HEK293 (cell line): ENCODE measurements at regions not wholly inside any gene's neighbourhood (a gene's known extent, or its start where the extent isn't known, plus 50 kb on each side); places are given as distances from the start of the nearest gene placed in this dataset.

Experiments used
- CTCF ChIA-PET: fragments of 350-600 bp; formaldehyde crosslinking; extraction: SDS; loops from one replicate; lab custom pipeline; 2021; ENCODE audit warnings: antibody characterized with exemption; lab: Yijun Ruan, JAX
- POLR2A ChIA-PET: fragments of 300-600 bp; formaldehyde crosslinking; extraction: SDS; loops from one replicate; lab custom pipeline; 2020; ENCODE audit warnings: antibody characterized with exemption, inconsistent platforms; lab: Yijun Ruan, JAX
- H3K27ac ChIP-seq: fragments of 200-500 bp; sonication (Bioruptor generic); 2 replicates; pipeline ENCODE4 v1.5.1; 2014; ENCODE audit warnings: low read depth, low read length, control low read depth, inconsistent platforms; ENCODE audit errors: extremely low read depth
- H3K36me3 ChIP-seq, 2 experiments: fragments of 200-500 bp in 1 of 2; sonication (Bioruptor generic) in 1 of 2; 1 replicate in 1 of 2; 2 replicates in 1 of 2; pipeline ENCODE4 v1.5.1; 2014 to 2017; ENCODE audit warnings: inconsistent platforms in 2 of 2, low read length in 2 of 2; ENCODE audit not compliant: control insufficient read depth in 2 of 2, insufficient read depth in 1 of 2
- H3K4me1 ChIP-seq: fragments of 200-500 bp; sonication (Bioruptor generic); 2 replicates; pipeline ENCODE4 v1.5.1; 2014; ENCODE audit warnings: mild to moderate bottlenecking, low read length, inconsistent platforms; ENCODE audit not compliant: control insufficient read depth, insufficient read depth
- H3K4me3 ChIP-seq: 2 replicates; pipeline ENCODE4 v1.5.1; 2011; ENCODE audit warnings: low read depth, mild to moderate bottlenecking, control low read depth, low read length, moderate library complexity
- H3K9me3 ChIP-seq: fragments of 200-500 bp; sonication (Bioruptor generic); 2 replicates; pipeline ENCODE4 v1.5.1; 2014; ENCODE audit warnings: low read depth, low read length, inconsistent platforms; ENCODE audit not compliant: control insufficient read depth, insufficient read depth
- OVOL3 ChIP-seq: fragments of 450-650 bp; formaldehyde crosslinking; IDR thresholded peaks from 2 replicates; pipeline ENCODE4 v1.5.1; 2016; ENCODE audit warnings: missing biosample characterization, missing genetic modification characterization
- SCRT1 ChIP-seq: fragments of 450-650 bp; formaldehyde crosslinking; IDR thresholded peaks from 2 replicates; pipeline ENCODE4 v1.5.1; 2016; ENCODE audit warnings: missing biosample characterization, missing genetic modification characterization, borderline replicate concordance
- SETDB1 ChIP-seq: IDR thresholded peaks from one replicate; pipeline ENCODE4 v1.6.1; 2017; ENCODE audit warnings: mild to moderate bottlenecking, low read length, moderate library complexity, mixed read lengths; ENCODE audit not compliant: insufficient read length
- TCF7L2 ChIP-seq: IDR thresholded peaks from 2 replicates; pipeline ENCODE4 v1.6.1; 2011; ENCODE audit warnings: low read depth, mild to moderate bottlenecking, inconsistent platforms, low read length, moderate library complexity, borderline replicate concordance
- TRIM28 ChIP-seq: IDR thresholded peaks from 2 replicates; pipeline ENCODE4 v1.6.1; 2011; ENCODE audit warnings: low read length, control low read depth, borderline replicate concordance
- ZBTB11 ChIP-seq: fragments of 450-650 bp; formaldehyde crosslinking; conservative IDR thresholded peaks from 2 replicates; pipeline ENCODE4 v1.5.1; 2016; ENCODE audit warnings: low read depth, missing biosample characterization, missing genetic modification characterization
- ZBTB17 ChIP-seq: fragments of 450-650 bp; formaldehyde crosslinking; IDR thresholded peaks from 2 replicates; pipeline ENCODE4 v1.5.1; 2016; ENCODE audit warnings: missing biosample characterization, missing genetic modification characterization
- ZNF132 ChIP-seq: fragments of 450-650 bp; formaldehyde crosslinking; IDR thresholded peaks from 2 replicates; pipeline ENCODE4 v1.5.1; 2017; ENCODE audit warnings: missing biosample characterization, missing genetic modification characterization, borderline replicate concordance
- ZNF274 ChIP-seq, 2 experiments: fragments of 200-500 bp in 1 of 2; fragments of 450-650 bp in 1 of 2; sonication (Bioruptor generic) in 1 of 2; formaldehyde crosslinking in 1 of 2; IDR thresholded peaks; 2 replicates each; pipeline versions ENCODE4 v1.5.1 to v1.6.1; 2014 to 2016; ENCODE audit warnings: borderline replicate concordance in 1 of 2, inconsistent platforms in 1 of 2, low read length in 1 of 2, missing biosample characterization in 1 of 2, missing genetic modification characterization in 1 of 2
- ZNF48 ChIP-seq: fragments of 450-650 bp; formaldehyde crosslinking; IDR thresholded peaks from 2 replicates; pipeline ENCODE4 v1.5.1; 2016; ENCODE audit warnings: missing biosample characterization, missing genetic modification characterization
- ZNF501 ChIP-seq: fragments of 450-650 bp; formaldehyde crosslinking; IDR thresholded peaks from 2 replicates; pipeline ENCODE4 v1.5.1; 2016; ENCODE audit warnings: missing biosample characterization, missing genetic modification characterization
- ZNF549 ChIP-seq: fragments of 450-650 bp; IDR thresholded peaks from 2 replicates; pipeline ENCODE4 v1.5.1; 2018; ENCODE audit warnings: missing biosample characterization, missing genetic modification characterization, mild to moderate bottlenecking, inconsistent platforms, moderate library complexity
- ZNF558 ChIP-seq: fragments of 450-650 bp; formaldehyde crosslinking; IDR thresholded peaks from 2 replicates; pipeline ENCODE4 v1.5.1; 2016; ENCODE audit warnings: missing biosample characterization, missing genetic modification characterization
- ZNF585B ChIP-seq: fragments of 450-650 bp; formaldehyde crosslinking; IDR thresholded peaks from 2 replicates; pipeline ENCODE4 v1.5.1; 2016; ENCODE audit warnings: missing biosample characterization, missing genetic modification characterization
- ZNF623 ChIP-seq: fragments of 450-650 bp; formaldehyde crosslinking; IDR thresholded peaks from 2 replicates; pipeline ENCODE4 v1.5.1; 2016; ENCODE audit warnings: missing biosample characterization, missing genetic modification characterization
- ZNF654 ChIP-seq: fragments of 450-650 bp; formaldehyde crosslinking; IDR thresholded peaks from 2 replicates; pipeline ENCODE4 v1.5.1; 2016; ENCODE audit warnings: low read depth, missing biosample characterization, missing genetic modification characterization
- ZNF76 ChIP-seq: fragments of 450-650 bp; formaldehyde crosslinking; IDR thresholded peaks from 2 replicates; pipeline ENCODE4; 2016; ENCODE audit warnings: low read depth, missing biosample characterization, missing genetic modification characterization, borderline replicate concordance
- ZNF776 ChIP-seq: fragments of 450-650 bp; formaldehyde crosslinking; IDR thresholded peaks from 2 replicates; pipeline ENCODE4 v1.5.0; 2017; ENCODE audit warnings: missing biosample characterization, missing genetic modification characterization, borderline replicate concordance
- ZNF791 ChIP-seq: fragments of 450-650 bp; formaldehyde crosslinking; IDR thresholded peaks from 2 replicates; pipeline ENCODE4 v1.5.1; 2016; ENCODE audit warnings: missing biosample characterization, missing genetic modification characterization
- ZSCAN4 ChIP-seq: fragments of 450-650 bp; formaldehyde crosslinking; IDR thresholded peaks from 2 replicates; pipeline ENCODE4 v1.5.1; 2017; ENCODE audit warnings: missing biosample characterization, missing genetic modification characterization

GRCh38 chr2:107556038-107556627 lies 270.6 kb upstream of the RGPD4 start:
- CTCF ChIA-PET, result no interaction called here
- TF ChIP-seq TRIM28 (peak; percentile 60; the same call in 1 of the 2 replicates), ZNF585B (no peak), SETDB1 (peak; percentile 69), ZNF274 (IDR thresholded peaks at IDR 0.05; ENCODE audit: low read length) (no peak), ZNF274 (tag by site-specific recombination; IDR thresholded peaks at IDR 0.05; ENCODE audit: borderline replicate concordance) (no peak)
- TF ChIP-seq, all 188 proteins: peak for 2
- Histone ChIP-seq H3K9me3 (no peaks in the 10 kb centered on the region), H3K4me3 (no peak overlapping the region), H3K4me1 (no peaks in the 10 kb centered on the region), H3K36me3 (no peaks in the 10 kb centered on the region), H3K27ac (no peak overlapping the region)
- POLR2A ChIA-PET, result no interaction called here

- CTCF ChIA-PET, result no interaction called here
These were observed 268.4 kb upstream of the RGPD4 start for GRCh38 chr2:107558295-107558694.

More at GRCh38 chr2:107558295-107558694, 268.4 kb upstream of the RGPD4 start:
- no peaks in the 10 kb centered on the region for H3K4me1 ChIP-seq
- H3K27ac ChIP-seq, result no peak overlapping the region
- no peak for TF ChIP-seq OVOL3 (tag by site-specific recombination)
- no peak for TF ChIP-seq ZNF791 (tag by site-specific recombination)
- TF ChIP-seq ZNF585B, result no peak
- no peak for TF ChIP-seq ZNF48
- TF ChIP-seq ZNF274 (IDR thresholded peaks at IDR 0.05; ENCODE audit: low read length), result no peak
- no peak for TF ChIP-seq ZNF274 (tag by site-specific recombination; IDR thresholded peaks at IDR 0.05; ENCODE audit: borderline replicate concordance)
- TF ChIP-seq ZBTB11 (tag by site-specific recombination), result no peak
- no peak for TF ChIP-seq ZNF654 (tag by site-specific recombination)
- no peak for TF ChIP-seq ZNF623 (tag by site-specific recombination)
- TF ChIP-seq ZNF132 (tag by site-specific recombination), result no peak
- no peak for TF ChIP-seq ZNF776
- TF ChIP-seq ZNF549, result no peak
- no peak for TF ChIP-seq ZSCAN4
- no peak for TF ChIP-seq ZNF501
- no peak for TF ChIP-seq ZBTB17 (tag by site-specific recombination)
- no peak for TF ChIP-seq ZNF76
- TF ChIP-seq SCRT1 (tag by site-specific recombination), result no peak
- no peak for TF ChIP-seq ZNF558
- no peak for TF ChIP-seq TCF7L2
- no peaks in the 10 kb centered on the region for H3K9me3 ChIP-seq
- H3K4me3 ChIP-seq, result no peak overlapping the region
- H3K36me3 ChIP-seq, result no peaks in the 10 kb centered on the region
- POLR2A ChIA-PET, result no interaction called here
